RKO (cell line): ENCODE measurements at regions not wholly inside any gene's neighbourhood (a gene's known extent, or its start where the extent isn't known, plus 50 kb on each side); places are given as distances from the start of the nearest gene placed in this dataset.

Experiments used
- DNase-seq: peaks from one replicate; pipeline ENCODE4 v3.0.0-alpha.2; 2016; ENCODE audit warnings: low spot score

DNA sequence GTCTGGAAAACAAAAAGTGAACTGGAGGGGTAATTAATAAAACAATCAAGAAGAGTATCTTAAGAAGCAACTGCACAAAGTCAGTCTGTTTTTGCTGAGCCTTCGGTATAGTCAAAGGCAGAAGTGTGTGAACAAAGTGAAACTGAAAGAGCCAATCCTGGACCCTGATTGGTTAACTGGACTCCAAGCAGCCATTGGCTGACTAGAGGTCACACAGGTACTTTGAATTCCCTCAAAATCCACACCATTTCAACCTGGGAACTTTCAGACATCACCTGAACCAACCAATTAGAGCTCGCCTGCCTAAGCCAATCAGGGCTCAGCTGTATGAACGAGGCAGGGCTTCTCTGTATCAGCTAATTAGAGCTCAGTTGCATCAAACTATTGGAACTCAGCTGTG is 286.7 kb downstream of the TLE4 start:
- no peak for DNase-seq

DNA sequence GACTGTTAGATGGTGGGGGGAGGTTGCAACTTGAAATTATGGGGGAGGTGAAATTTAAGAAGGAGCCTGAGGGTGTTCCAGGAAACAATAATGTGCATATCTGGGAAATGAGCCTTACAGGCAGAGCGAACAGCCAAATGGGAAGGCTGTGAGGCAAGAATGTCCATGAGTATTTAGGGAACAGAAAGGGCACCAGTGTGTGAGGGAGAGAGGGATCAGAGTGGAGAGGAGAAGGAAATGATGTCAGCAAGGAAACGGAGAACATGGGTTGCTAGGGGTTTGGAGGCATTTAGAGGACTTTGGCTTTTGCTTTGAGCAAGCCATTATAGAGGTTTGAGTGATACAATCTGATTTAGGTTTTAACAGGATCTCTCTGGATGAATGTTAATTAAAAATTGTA is 285.4 kb downstream of the TLE4 start:
- no peak for DNase-seq

GRCh38 chr9:79847074-79847473 is 275.3 kb downstream of the TLE4 start:
- DNase-seq = no peak

GRCh38 chr9:79829566-79830302 is 258.0 kb downstream of the TLE4 start:
- no peak for DNase-seq

DNA sequence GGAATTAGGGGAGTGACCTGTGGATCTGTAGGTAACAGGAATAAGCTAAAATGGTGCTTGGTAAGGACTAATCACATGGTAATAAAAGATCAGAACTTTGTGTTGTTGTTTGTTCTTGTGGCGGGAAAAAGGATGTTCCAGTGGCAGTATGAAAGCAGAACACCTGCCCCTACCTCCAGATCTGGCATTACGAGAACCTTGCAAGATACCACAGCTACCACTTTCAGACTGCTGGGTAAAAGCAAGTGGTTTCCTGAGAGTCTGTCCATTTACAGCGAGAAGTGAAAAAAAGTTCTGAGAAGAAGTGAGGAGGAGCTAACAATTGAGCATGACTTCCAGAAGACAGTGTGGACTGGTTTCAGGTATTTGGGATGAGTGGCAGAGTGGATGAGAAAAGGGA is 252.5 kb downstream of the TLE4 start:
- DNase-seq = no peak

- no peak for DNase-seq
Observed at GRCh38 chr9:79817438-79818004, 245.8 kb downstream of the TLE4 start.

- no peak for DNase-seq
Observed at GRCh38 chr9:79813258-79813638, 241.5 kb downstream of the TLE4 start.

- DNase-seq = no peak
Observed at GRCh38 chr9:79812507-79813257, 240.9 kb downstream of the TLE4 start.

- DNase-seq = no peak
Observed at GRCh38 chr9:79812099-79812498, 240.3 kb downstream of the TLE4 start.

DNA sequence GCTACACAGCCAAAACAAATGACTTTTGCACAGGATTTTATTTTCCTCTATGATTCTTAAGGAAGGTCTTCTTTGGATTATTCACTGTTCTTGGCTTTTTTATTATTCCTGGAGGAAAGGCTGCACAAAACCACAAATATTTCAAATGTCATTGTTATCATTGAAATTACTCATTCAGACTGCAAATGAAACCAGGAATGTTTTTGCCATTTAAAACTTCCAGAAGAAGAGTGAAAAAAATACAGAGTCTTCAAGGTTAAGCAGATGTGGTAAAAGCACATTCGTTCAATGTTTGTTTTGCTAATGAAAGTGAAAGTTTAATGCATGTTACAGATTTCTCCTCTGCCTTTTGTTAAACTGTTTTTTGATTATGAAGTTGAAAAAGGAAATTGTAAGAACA is 238.2 kb downstream of the TLE4 start:
- no peak for DNase-seq

GRCh38 chr9:79809316-79809876 is 237.6 kb downstream of the TLE4 start:
- no peak for DNase-seq

DNA sequence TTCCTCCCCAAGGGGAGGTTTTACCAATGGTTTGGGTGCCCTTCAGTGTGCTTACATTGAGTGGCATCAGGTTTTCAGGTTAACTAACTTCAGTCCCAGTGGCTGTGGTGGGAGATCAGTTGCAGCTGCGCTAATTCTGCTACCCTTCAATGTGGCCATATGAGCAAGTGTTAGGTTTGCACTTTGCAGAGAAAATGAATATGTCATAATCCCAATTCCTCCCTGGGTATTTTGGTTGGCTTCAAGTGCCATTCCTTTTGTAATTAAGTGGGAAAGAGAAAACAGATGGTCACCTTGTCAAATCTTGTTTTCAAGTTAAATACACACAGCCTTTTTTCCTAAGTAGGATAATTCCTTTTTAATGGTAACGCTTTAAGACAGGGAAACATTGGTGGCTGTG is 236.2 kb downstream of the TLE4 start:
- DNase-seq = no peak

DNA sequence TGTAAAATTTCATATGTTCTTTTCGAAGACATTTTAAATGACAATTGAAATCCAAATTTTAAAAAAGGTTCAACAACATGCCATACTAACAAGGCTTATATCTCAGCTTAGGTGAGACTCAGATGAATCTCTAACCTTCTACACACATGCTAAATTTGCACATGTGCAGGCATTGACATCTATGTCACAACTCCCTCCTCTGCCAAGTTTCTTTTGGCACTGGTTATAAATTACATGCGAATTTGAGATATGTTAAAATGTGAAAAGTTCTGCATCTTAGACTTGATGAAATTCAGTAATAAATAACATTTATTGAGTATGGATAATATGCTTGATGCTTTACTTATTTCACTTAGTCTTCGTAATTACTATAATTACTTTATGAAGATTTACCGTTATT is 234.3 kb downstream of the TLE4 start:
- DNase-seq = no peak

DNA sequence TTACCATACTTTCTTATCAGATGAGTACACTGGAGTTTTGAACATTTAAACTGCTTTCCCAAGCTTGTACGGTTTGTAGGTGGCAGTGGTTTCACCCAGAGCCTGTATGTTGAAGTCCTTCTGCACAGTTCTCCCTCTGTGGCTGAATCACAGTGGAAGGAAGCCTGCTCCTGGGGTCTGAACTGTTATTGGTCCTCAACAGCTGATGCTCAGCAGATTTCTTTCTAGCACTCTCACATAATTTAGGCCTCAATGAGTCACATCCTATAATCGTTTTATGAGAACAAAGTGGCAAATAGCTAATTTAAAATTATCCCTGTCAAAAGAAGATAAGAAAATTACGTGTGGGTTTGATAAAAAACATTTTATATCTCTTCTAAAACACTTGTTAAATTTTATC is 229.7 kb downstream of the TLE4 start:
- DNase-seq = no peak

- DNase-seq = no peak
Observed at GRCh38 chr9:79800578-79800977, 228.8 kb downstream of the TLE4 start.

DNA sequence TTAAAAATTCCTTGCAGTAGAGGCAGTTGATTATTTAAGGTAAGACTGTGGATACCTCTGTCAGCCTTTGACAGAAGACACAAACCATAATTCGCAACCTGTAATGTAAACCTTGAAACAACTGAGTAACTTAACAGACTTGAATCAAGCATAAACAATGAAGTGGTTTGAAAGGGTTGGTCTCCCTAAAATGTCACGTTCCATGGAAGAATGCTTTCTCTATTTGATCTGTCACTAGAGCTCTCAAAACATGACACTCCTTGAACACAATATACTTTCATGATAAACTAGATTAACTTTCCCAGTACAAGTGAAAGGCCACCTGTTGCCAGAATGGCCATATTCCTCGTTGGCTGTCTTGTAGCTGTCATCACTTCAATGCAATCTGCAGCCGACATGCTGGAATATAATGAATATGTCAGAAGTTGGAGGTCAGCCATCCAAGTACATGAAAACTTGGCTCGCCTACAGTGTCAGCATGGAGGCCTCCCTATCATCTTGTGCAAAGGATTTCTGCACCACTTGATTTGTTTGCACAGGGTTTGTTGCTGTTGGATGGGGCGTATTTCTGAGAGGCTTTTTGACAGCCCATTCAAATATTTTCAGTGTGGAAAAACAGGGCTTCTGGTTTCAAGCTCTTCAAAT is 228.0 kb downstream of the TLE4 start:
- no peak for DNase-seq

DNA sequence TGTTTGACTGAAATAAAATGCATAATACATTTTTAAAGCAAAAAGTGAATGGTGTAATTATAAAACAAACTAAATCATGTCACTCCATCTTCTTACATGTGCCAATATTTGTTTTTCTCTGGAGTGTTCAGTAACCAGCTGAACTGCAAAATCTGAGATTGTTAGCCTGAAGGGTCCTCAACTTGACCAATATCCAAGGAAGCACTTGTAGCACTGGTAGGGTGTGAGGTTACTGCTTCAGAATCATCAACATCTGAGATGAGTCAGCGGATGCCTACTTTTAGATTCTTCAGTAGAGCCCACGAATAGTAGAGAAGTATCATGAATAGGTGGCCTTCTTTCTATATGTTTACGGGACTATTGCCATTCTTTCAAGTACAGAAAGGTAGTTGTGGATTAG is 226.7 kb downstream of the TLE4 start:
- no peak for DNase-seq

DNA sequence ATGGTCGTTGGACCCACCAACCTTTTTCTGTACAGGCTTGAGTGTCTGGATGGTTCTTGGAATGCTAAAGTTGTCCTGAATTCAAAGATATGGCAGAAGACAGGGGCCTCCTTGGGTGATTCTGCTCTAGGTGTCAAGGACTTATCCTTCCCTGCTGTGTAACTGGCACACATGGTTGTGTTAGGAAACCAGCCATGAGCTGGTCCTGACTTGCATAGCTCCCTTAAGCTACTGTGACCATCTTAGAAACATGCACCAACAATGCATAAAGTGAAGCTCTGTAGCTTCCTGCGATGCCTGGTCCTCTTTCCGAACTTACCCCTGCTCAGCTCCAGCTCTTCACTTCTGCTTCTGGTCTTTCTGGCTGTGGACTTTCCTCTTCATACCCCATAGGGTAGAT is 224.6 kb downstream of the TLE4 start:
- DNase-seq = no peak

- DNase-seq = no peak
Observed at GRCh38 chr9:79788662-79789061, 216.9 kb downstream of the TLE4 start.

- DNase-seq = no peak
Observed at GRCh38 chr9:79781263-79781662, 209.5 kb downstream of the TLE4 start.

DNA sequence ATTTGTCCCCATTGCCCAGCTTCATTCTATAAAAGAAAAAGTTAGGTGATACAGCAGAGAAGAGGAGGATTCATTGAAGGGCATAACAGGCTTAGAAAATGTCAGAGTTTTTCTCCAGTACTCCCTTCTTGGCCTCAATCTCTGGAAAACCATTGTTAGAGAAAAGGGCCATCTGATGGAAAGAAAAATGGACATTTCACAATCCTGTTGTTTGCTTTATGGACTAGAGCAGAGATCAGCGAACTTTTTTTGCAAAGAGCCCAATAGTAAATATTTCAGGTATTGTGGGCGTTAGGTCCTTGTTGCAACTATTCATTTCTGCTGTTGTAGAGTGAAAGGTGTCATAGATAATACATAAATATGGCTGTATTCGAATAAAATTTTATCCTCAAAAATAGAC is 208.8 kb downstream of the TLE4 start:
- no peak for DNase-seq

DNA sequence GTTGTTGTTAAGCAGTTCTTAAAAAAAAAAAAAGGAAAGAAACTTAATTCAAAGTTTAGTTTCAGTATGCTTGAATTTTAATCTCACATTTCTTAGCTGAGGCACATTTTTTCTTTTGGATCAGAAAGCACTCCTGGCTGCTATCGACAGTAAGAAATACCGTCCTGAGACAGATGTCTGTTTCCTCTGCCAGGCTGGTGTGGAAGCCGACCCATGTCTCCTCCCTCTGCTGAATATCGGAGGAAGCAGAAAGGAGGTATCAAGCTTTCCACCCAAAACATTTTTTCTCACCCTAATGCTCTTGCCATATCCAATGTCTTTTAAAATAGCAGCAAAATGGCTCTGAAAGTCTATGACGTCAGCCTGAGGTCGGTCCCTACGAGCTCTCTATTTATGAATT is 208.1 kb downstream of the TLE4 start:
- no peak for DNase-seq

GRCh38 chr9:79778581-79778980 is 206.8 kb downstream of the TLE4 start:
- no peak for DNase-seq
